Type B pancreatic cell (in vitro differentiated cells): ENCODE measurements at regions not wholly inside any gene's neighbourhood (a gene's known extent, or its start where the extent isn't known, plus 50 kb on each side); places are given as distances from the start of the nearest gene placed in this dataset.

Source experiments
- DNase-seq: peaks from one replicate; pipeline ENCODE4 v3.0.0; 2021; ENCODE audit warnings: mixed read lengths; ENCODE audit not compliant: unreplicated experiment; ENCODE audit errors: extremely low spot score
- H3K27ac Mint-ChIP-seq: 2 replicates; pipeline ENCODE4 v1.8.0; 2021; ENCODE audit warnings: mild to moderate bottlenecking, mixed read lengths
- H3K27me3 Mint-ChIP-seq: 2 replicates; pipeline ENCODE4 v1.8.0; 2021; ENCODE audit warnings: mixed read lengths
- H3K36me3 Mint-ChIP-seq: 2 replicates; pipeline ENCODE4 v1.8.0; 2021; ENCODE audit warnings: mixed read lengths
- H3K4me1 Mint-ChIP-seq: one replicate; pipeline ENCODE4 v1.8.0; 2021; ENCODE audit warnings: mixed read lengths; ENCODE audit not compliant: unreplicated experiment
- H3K4me3 Mint-ChIP-seq: 2 replicates; pipeline ENCODE4 v1.8.0; 2021; ENCODE audit warnings: mild to moderate bottlenecking, mixed read lengths
- H3K9me3 Mint-ChIP-seq: 2 replicates; pipeline ENCODE4 v1.8.0; 2021; ENCODE audit warnings: mixed read lengths
- TF ChIP-seq, protein P1 (sequence below): fragments of 200-600 bp; sonication (generic); conservative IDR thresholded peaks from 2 replicates; pipeline ENCODE4 v1.5.0; 2021; ENCODE audit warnings: antibody characterized with exemption, mild to moderate bottlenecking

DNA sequence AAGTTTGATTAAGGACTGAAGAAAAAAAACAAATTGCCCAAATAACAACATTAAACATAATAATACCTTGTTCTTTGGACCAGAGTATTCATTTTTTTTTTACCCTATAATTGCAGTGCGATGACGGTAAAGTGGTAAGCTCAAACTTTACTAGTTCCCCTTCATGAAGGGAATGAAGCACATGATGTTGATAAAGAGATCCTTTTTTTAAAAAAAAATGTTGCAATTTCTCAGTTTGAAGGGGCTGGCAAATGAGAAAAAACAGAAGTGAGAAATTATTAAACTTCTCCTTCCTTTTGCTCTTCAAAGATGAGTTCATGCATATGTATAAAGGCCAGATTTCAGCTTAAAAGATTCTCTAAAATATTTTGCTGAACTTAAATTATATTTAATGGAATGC, 231.7 kb downstream of the C4orf33 start:
- Mint-ChIP-seq H3K4me3 (no peak overlapping the region), H3K9me3 (no peaks in the 10 kb centered on the region), H3K4me1 (peaks cover 7% of the 10 kb centered on the region), H3K36me3 (no peaks in the 10 kb centered on the region), H3K27ac (no peak overlapping the region), H3K27me3 (peaks cover 18% of the 10 kb centered on the region)
- no peak for DNase-seq
- TF ChIP-seq, protein P1, sequence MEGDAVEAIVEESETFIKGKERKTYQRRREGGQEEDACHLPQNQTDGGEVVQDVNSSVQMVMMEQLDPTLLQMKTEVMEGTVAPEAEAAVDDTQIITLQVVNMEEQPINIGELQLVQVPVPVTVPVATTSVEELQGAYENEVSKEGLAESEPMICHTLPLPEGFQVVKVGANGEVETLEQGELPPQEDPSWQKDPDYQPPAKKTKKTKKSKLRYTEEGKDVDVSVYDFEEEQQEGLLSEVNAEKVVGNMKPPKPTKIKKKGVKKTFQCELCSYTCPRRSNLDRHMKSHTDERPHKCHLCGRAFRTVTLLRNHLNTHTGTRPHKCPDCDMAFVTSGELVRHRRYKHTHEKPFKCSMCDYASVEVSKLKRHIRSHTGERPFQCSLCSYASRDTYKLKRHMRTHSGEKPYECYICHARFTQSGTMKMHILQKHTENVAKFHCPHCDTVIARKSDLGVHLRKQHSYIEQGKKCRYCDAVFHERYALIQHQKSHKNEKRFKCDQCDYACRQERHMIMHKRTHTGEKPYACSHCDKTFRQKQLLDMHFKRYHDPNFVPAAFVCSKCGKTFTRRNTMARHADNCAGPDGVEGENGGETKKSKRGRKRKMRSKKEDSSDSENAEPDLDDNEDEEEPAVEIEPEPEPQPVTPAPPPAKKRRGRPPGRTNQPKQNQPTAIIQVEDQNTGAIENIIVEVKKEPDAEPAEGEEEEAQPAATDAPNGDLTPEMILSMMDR = no peak

DNA sequence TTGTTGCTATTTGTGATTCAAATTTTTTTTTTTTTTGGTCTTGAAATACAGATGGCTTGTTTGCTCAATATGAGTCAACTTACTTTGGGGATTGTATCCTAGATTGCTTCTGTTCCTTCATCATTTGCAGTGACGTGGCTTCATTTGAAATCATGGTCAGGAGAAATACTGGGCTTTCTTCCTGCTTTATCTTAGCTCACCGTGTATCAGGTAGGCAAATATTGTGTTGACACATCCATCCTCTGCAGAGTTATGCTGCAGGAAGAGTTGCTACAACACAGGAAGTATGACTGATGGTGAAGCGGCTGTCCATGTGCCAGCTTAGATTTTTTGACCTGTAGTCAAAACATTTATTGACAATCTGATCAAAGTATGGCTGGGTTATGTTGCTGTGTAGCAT, 232.2 kb downstream of the C4orf33 start:
- H3K9me3 Mint-ChIP-seq = no peaks in the 10 kb centered on the region
- no peak for DNase-seq
- no peak overlapping the region for H3K4me3 Mint-ChIP-seq
- H3K27me3 Mint-ChIP-seq = peaks cover 18% of the 10 kb centered on the region
- H3K36me3 Mint-ChIP-seq = no peaks in the 10 kb centered on the region
- H3K27ac Mint-ChIP-seq = no peak overlapping the region
- H3K4me1 Mint-ChIP-seq = peaks cover 7% of the 10 kb centered on the region
- TF ChIP-seq, protein P1 = no peak

DNA sequence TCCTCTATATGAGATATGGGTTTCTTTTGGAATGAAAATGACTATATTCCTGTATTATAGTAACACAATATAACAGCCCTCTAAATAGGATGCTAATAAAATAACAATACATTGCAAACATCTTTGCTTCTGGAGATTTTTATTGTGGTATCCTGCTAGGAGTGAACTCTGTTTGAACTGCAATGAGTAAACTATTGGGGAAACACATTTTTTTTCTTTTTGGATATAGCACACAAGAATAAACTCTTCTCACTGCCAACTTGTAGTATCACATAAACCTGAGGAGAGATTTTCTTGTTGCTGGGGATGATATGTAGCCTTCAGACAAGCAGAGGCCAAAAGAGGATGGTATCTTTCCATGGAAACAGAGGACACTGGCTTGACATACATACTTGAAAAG, 238.2 kb downstream of the C4orf33 start:
- no peaks in the 10 kb centered on the region for H3K9me3 Mint-ChIP-seq
- H3K27ac Mint-ChIP-seq = no peak overlapping the region
- DNase-seq = no peak
- peaks cover 3% of the 10 kb centered on the region for H3K27me3 Mint-ChIP-seq
- H3K4me3 Mint-ChIP-seq = no peak overlapping the region
- no peaks in the 10 kb centered on the region for H3K36me3 Mint-ChIP-seq
- peaks cover 15% of the 10 kb centered on the region for H3K4me1 Mint-ChIP-seq
- TF ChIP-seq, protein P1 = no peak

DNA sequence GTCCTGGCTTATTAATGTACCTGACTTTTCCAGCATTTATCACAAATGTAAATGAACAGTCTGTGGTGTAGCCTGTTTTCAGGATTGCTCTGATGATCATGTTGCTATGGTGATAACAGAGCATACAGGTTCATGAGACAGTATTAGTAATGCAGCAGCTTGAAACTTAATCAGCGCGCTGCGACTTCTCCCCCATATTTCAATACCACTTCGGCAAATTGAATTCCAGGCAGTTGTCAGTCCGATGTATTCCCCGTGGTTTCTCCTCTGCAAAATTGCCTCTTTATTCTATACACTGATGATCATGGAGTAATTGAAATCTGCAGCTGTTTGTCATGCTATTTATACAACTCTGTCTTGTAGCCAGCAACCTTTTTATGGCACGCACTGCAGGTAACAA, 239.3 kb downstream of the C4orf33 start:
- H3K36me3 Mint-ChIP-seq = no peaks in the 10 kb centered on the region
- H3K9me3 Mint-ChIP-seq = no peaks in the 10 kb centered on the region
- H3K27ac Mint-ChIP-seq = no peak overlapping the region
- H3K4me3 Mint-ChIP-seq = no peak overlapping the region
- peaks cover 3% of the 10 kb centered on the region for H3K27me3 Mint-ChIP-seq
- DNase-seq = no peak
- peaks cover 15% of the 10 kb centered on the region for H3K4me1 Mint-ChIP-seq
- TF ChIP-seq, protein P1 = no peak

DNA sequence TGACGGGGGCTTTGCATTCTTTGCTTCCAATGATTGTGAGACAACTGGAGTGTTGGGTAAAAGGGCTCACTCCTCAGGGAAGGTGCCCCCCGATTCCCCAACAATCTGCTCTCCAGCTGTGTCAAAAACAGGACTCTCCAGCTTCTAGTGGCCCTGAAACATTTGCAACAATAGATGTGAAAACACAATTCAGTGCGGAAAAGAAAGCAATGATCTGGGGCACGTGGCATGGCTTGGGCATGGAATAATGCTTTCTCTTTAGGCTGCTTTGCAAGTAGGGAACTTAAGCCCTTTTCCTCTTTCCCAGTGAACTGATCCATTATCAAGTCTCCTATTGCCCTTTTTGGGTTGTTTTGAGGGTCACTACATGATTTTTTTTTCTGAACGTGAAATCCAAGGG, 239.9 kb downstream of the C4orf33 start:
- Mint-ChIP-seq H3K27ac (no peak overlapping the region), H3K4me3 (no peak overlapping the region), H3K4me1 (peaks cover 15% of the 10 kb centered on the region), H3K27me3 (peaks cover under 1% of the 10 kb centered on the region), H3K9me3 (no peaks in the 10 kb centered on the region), H3K36me3 (no peaks in the 10 kb centered on the region)
- DNase-seq = no peak
- TF ChIP-seq, protein P1 = no peak
